Right lobe of liver (tissue), 4 donors: ENCODE measurements at regions not wholly inside any gene's neighbourhood (a gene's known extent, or its start where the extent isn't known, plus 50 kb on each side); places are given as distances from the start of the nearest gene placed in this dataset.

Experiments used
- POLR2A ChIP-seq: fragments of 450-650 bp; IDR thresholded peaks from one replicate; pipeline ENCODE4 v1.6.1; 2017; ENCODE audit warnings: antibody characterized with exemption, mild to moderate bottlenecking
- TF ChIP-seq, protein P1 (sequence below), 4 donors: fragments of 200-600 bp in 3 of 4; fragments of 450-650 bp in 1 of 4; IDR thresholded peaks; one replicate each; pipeline versions ENCODE4 v1.5.1 to v1.8.0; 2016 to 2022; ENCODE audit warnings: antibody characterized with exemption in 4 of 4, mild to moderate bottlenecking in 2 of 4
- donor health status: DM: no; HTN: no; CAD: no.
- donor health status: DM: no; HTN: no; CAD: no.
- donor health status: DM: no; HTN: yes; CAD: no.

DNA sequence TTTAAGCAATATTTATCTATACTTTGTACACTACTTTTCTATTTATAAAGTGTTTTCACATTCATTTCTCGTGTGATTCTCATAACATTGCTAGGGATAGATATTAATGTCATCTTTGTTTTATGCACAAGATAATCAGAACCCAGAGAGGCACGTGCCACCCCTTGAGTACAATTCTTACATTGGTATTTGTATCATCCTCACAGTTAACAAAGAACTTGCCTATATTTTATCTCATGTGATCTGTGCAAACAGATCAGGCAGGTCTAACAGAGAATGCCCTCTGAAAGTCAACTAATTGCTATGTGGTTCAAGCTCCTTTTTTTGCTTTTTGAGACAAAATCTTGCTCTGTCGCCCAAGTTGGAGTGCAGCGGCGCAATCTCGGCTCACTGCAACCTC, 604.5 kb downstream of the LMO4 start:
- TF ChIP-seq, protein P1, sequence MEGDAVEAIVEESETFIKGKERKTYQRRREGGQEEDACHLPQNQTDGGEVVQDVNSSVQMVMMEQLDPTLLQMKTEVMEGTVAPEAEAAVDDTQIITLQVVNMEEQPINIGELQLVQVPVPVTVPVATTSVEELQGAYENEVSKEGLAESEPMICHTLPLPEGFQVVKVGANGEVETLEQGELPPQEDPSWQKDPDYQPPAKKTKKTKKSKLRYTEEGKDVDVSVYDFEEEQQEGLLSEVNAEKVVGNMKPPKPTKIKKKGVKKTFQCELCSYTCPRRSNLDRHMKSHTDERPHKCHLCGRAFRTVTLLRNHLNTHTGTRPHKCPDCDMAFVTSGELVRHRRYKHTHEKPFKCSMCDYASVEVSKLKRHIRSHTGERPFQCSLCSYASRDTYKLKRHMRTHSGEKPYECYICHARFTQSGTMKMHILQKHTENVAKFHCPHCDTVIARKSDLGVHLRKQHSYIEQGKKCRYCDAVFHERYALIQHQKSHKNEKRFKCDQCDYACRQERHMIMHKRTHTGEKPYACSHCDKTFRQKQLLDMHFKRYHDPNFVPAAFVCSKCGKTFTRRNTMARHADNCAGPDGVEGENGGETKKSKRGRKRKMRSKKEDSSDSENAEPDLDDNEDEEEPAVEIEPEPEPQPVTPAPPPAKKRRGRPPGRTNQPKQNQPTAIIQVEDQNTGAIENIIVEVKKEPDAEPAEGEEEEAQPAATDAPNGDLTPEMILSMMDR (IDR thresholded peaks at IDR 0.05), result no peak
- TF ChIP-seq POLR2A, result no peak
